HG02981 (cell line): ENCODE measurements at regions not wholly inside any gene's neighbourhood (a gene's known extent, or its start where the extent isn't known, plus 50 kb on each side); places are given as distances from the start of the nearest gene placed in this dataset.
"Not testable (repeated sequence)": the region's sequence is repeated elsewhere in the genome, so short reads cannot be mapped to it uniquely, and the experiment has no call there.

ENCODE experiments used
- ATAC-seq: cut with Tn5 transposase; IDR thresholded peaks from one replicate; pipeline ENCODE4 v1.9.1; 2021; ENCODE audit warnings: mild to moderate bottlenecking, moderate library complexity; ENCODE audit not compliant: unreplicated experiment

- ATAC-seq, result no peak
These were observed 254.1 kb upstream of the PFKP start for GRCh38 chr10:2813286-2813685.

- no peak for ATAC-seq
These were observed 254.7 kb upstream of the PFKP start for GRCh38 chr10:2812631-2813030.

- no peak for ATAC-seq
These were observed 267.2 kb upstream of the PFKP start for GRCh38 chr10:2800178-2800577.

GRCh38 chr10:2798336-2799022 is 268.9 kb upstream of the PFKP start:
- no peak for ATAC-seq

GRCh38 chr10:2791774-2792443 is 275.4 kb upstream of the PFKP start:
- ATAC-seq, result peak; percentile 97

- ATAC-seq, result no peak
These were observed 276.8 kb upstream of the PFKP start for GRCh38 chr10:2790396-2791188.

GRCh38 chr10:2786251-2786650 is 281.1 kb upstream of the PFKP start:
- ATAC-seq, result no peak

GRCh38 chr10:2784766-2785165 is 282.6 kb upstream of the PFKP start:
- ATAC-seq, result no peak

- ATAC-seq, result no peak
These were observed 284.4 kb upstream of the PFKP start for GRCh38 chr10:2782950-2783349.

GRCh38 chr10:2782265-2782664 is 285.1 kb upstream of the PFKP start:
- no peak for ATAC-seq

GRCh38 chr10:2777666-2778355 is 289.5 kb upstream of the PFKP start:
- no peak for ATAC-seq

- no peak for ATAC-seq
These were observed 294.3 kb upstream of the PFKP start for GRCh38 chr10:2772816-2773631.

GRCh38 chr10:2772135-2772534 is 295.2 kb upstream of the PFKP start:
- no peak for ATAC-seq

GRCh38 chr10:2767293-2767692 is 300.1 kb upstream of the PFKP start:
- ATAC-seq, result not testable (repeated sequence)

- ATAC-seq, result no peak
These were observed 305.4 kb upstream of the PFKP start for GRCh38 chr10:2761971-2762370.

GRCh38 chr10:2761311-2761710 is 306.0 kb upstream of the PFKP start:
- ATAC-seq, result no peak

- no peak for ATAC-seq
These were observed 306.6 kb upstream of the PFKP start for GRCh38 chr10:2760736-2761135.

- ATAC-seq, result no peak
These were observed 308.1 kb upstream of the PFKP start for GRCh38 chr10:2759233-2759632.

GRCh38 chr10:2754943-2755342 is 312.4 kb upstream of the PFKP start:
- ATAC-seq, result no peak

- no peak for ATAC-seq
These were observed 319.1 kb upstream of the PFKP start for GRCh38 chr10:2748287-2748686.
